GM23248 (cell line): ENCODE measurements at regions not wholly inside any gene's neighbourhood (a gene's known extent, or its start where the extent isn't known, plus 50 kb on each side); places are given as distances from the start of the nearest gene placed in this dataset.

Experiments
- EZH2 ChIP-seq: fragments of 200-600 bp; sonication (generic); IDR thresholded peaks from 2 replicates; pipeline ENCODE4 v1.6.1; 2018; ENCODE audit warnings: antibody characterized with exemption, mild to moderate bottlenecking; ENCODE audit not compliant: insufficient read depth, poor library complexity, severe bottlenecking
- EZH2phosphoT487 ChIP-seq: fragments of 200-600 bp; sonication (generic); IDR thresholded peaks from 2 replicates; pipeline ENCODE4 v1.6.1; 2018; ENCODE audit warnings: antibody characterized with exemption, moderate library complexity, mild to moderate bottlenecking, low read depth; ENCODE audit not compliant: insufficient read depth

DNA sequence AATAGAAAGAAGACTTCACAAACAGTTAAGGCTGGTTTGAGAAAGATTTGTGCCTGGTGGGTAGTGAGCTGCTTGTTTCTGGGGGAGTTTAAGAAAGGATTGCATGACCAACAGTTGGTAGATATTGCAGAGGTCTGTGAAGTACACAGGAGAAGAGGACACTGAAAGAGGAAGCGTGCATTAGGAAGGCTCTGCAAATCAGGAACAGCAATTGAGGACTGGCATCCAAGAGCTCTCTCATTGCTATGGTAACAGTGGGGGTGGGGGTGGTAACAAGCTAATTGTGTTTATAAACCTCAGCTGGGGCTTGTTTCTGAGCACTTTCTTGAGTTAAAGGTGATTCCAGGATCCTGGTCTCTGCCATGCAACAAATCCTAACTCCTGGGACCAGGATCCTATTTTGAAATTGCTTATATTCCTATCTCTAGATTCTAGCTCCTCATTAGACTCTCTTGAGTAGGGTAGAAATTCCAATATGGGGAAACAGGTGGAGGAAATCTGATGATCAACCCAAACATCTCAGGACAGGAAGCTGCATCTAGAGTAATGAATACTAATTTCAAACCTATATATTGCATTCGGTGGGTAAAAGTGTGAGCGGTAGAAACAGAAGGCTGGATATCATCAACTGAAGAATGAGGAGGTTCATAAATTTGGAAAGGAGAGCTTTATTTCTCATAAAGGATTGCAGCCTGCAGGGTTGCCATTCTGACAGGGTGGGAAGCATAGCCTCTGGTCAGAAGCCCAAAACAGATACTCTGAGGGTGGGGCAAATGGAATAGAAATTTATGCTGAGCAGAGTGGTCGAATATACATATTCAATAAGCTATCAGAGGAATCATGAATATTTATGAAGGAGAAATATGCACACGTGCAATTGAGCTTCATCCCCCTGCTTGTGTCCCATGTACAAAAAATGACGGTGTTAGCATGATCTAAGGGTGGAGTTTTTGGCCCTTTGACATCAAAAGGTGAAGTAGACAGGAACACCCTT is 79.4 kb downstream of the PTTG1 start:
- TF ChIP-seq EZH2, result no peak
- TF ChIP-seq EZH2phosphoT487, result no peak
